NCI-H748 (cell line): ENCODE measurements at regions not wholly inside any gene's neighbourhood (a gene's known extent, or its start where the extent isn't known, plus 50 kb on each side); places are given as distances from the start of the nearest gene placed in this dataset.

ENCODE experiments used
- DNase-seq: peaks from one replicate; lab custom pipeline; 2025; ENCODE audit not compliant: unreplicated experiment; lab: John Stamatoyannopoulos, UW

GRCh38 chr2:156837635-156838370, 401.6 kb downstream of the GPD2 start:
- DNase-seq = peak; percentile 1

GRCh38 chr2:156841321-156841720, 405.1 kb downstream of the GPD2 start:
- DNase-seq = no peak

GRCh38 chr2:156845806-156846558, 409.8 kb downstream of the GPD2 start:
- DNase-seq = no peak

- no peak for DNase-seq
Measured at GRCh38 chr2:156852210-156852609, 405.3 kb upstream of the GALNT5 start.

- DNase-seq = no peak
Measured at GRCh38 chr2:156852681-156853080, 404.8 kb upstream of the GALNT5 start.

GRCh38 chr2:156864325-156864724, 393.2 kb upstream of the GALNT5 start:
- DNase-seq = peak; percentile 23

- no peak for DNase-seq
Measured at GRCh38 chr2:156864753-156865152, 392.8 kb upstream of the GALNT5 start.

GRCh38 chr2:156867201-156867600, 390.3 kb upstream of the GALNT5 start:
- DNase-seq = no peak

GRCh38 chr2:156874707-156875106, 382.8 kb upstream of the GALNT5 start:
- DNase-seq = no peak

- peak; percentile 67 for DNase-seq
Measured at GRCh38 chr2:156883804-156884203, 373.7 kb upstream of the GALNT5 start.

GRCh38 chr2:156884216-156884615, 373.3 kb upstream of the GALNT5 start:
- DNase-seq = peak; percentile 74

- DNase-seq = peak; percentile 83
Measured at GRCh38 chr2:156890529-156891148, 366.9 kb upstream of the GALNT5 start.

- DNase-seq = no peak
Measured at GRCh38 chr2:156891609-156892008, 365.9 kb upstream of the GALNT5 start.

- peak; percentile 85 for DNase-seq
Measured at GRCh38 chr2:156892467-156893281, 364.8 kb upstream of the GALNT5 start.

- no peak for DNase-seq
Measured at GRCh38 chr2:156896294-156896693, 361.2 kb upstream of the GALNT5 start.

- no peak for DNase-seq
Measured at GRCh38 chr2:156897548-156897947, 360.0 kb upstream of the GALNT5 start.

- no peak for DNase-seq
Measured at GRCh38 chr2:156901373-156902031, 356.0 kb upstream of the GALNT5 start.

GRCh38 chr2:156903335-156903734, 354.2 kb upstream of the GALNT5 start:
- no peak for DNase-seq

GRCh38 chr2:156907806-156908205, 349.7 kb upstream of the GALNT5 start:
- no peak for DNase-seq

GRCh38 chr2:156908825-156909224, 348.7 kb upstream of the GALNT5 start:
- DNase-seq = no peak

- no peak for DNase-seq
Measured at GRCh38 chr2:156909983-156910382, 347.5 kb upstream of the GALNT5 start.
